SU-DHL-6 (cell line): ENCODE measurements at regions not wholly inside any gene's neighbourhood (a gene's known extent, or its start where the extent isn't known, plus 50 kb on each side); places are given as distances from the start of the nearest gene placed in this dataset.

Experiments used
- CTCF ChIP-seq: fragments of 200-600 bp; sonication (generic); IDR thresholded peaks from one replicate; pipeline ENCODE4 v1.5.1; 2017; ENCODE audit warnings: antibody characterized with exemption, mild to moderate bottlenecking, low read length, moderate library complexity; ENCODE audit not compliant: insufficient read depth, poor library complexity, severe bottlenecking
- EZH2phosphoT487 ChIP-seq: fragments of 200-600 bp; sonication (generic), shearing (Covaris generic); conservative IDR thresholded peaks from 2 replicates; pipeline ENCODE4 v1.6.1; 2018; ENCODE audit warnings: mild to moderate bottlenecking, antibody characterized with exemption, low read length, moderate library complexity, mixed read lengths

- no peak for TF ChIP-seq CTCF
- no peak for TF ChIP-seq EZH2phosphoT487
Observed at GRCh38 chr14:104262515-104263514, 124.4 kb downstream of the KIF26A start.
